ENCODE measurements at regions not wholly inside any gene's neighbourhood (a gene's known extent, or its start where the extent isn't known, plus 50 kb on each side); places are given as distances from the start of the nearest gene placed in this dataset.

DNA sequence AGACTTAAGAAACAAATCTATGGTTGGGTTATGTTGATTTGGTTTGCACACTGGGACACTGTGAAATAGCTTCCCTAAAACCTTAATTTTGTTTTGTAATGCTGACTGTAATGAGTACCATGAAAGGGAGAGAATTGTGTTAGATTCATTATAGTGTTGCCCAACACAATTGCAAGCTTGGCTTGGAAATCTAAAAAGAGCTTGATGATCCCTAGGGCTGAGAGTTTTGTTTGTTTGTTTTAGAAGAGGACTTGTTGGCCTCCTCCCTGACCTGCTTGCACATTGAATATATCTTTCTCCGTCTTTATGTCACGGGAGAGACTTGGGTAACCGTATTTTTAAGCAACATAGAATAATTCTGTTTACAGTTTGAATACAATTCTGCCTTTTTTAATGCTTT lies 410.1 kb downstream of the ARL4A start:
- TF ChIP-seq CTCF (conservative IDR thresholded peaks at IDR 0.05) (no peak), EZH2 (IDR thresholded peaks at IDR 0.05; ENCODE audit: low read depth) (no peak)

Data from PC-9 (cell line).